ENCODE measurements at regions not wholly inside any gene's neighbourhood (a gene's known extent, or its start where the extent isn't known, plus 50 kb on each side); places are given as distances from the start of the nearest gene placed in this dataset.
"Not testable (repeated sequence)": the region's sequence is repeated elsewhere in the genome, so short reads cannot be mapped to it uniquely, and the experiment has no call there.

DNA sequence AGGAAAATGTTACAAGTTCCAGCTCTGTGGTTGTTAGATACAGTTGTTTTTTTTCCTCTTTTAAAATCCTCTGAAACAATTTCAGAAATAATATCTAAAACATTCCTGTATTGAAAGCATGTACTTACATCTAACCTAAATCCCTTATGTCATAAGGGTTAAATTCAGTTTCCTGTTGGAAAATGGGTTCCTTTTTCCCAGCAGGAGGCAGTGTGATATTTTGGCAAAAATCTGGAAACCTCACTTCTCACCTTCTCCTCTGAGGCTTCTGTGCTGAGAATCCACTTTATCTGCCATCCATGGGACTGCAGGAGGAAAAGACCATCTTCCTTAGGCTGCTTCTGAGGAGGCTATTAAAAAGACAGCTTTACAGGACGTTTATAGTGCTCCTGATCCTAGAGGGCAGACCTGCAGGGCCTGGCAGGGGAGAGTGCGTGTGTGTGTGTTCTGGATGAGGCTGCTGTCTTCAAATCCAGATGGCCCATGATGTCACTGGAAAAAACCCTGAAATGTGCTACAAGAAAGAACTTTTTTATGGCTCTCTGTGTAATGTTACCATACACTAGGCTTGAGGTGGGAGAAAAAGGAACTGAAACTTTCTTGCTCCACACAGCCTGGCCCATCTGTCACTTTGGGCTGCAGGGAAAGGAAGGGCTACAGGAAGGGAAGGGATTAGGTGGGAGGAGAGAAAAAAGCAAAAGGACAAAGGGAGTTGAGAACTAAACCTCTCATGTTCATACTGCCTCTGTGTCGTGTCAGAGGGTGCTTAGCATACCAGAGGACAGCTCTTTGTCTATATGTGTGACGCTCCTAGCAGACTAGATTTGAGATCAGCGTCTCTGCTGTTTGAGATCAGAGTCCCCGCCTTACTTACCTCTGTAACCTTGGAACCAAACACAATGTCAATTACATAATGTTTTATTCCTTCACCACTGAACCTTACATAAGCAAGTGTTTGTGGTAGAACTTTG is 379.2 kb upstream of the SPAG17 start:
- DNase-seq, result no peak

DNA sequence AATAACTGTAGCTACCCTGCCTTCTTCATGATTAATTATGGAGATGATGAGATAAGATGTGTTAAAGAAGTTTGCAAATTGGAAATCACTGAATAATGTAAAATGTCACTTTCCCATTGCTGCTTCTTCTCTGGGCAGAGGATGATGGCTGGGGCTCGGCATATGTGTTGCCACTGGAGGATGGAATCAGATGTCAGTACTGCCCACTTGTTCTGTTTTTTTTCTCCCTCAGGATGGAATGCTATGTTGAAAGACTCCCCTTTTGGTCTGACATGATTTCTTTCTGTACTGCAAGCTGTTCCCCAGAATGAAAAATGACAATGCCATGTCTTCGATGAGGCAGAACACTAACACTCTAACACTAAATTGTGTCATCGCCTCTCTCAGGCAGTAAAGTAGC is 373.9 kb upstream of the SPAG17 start:
- DNase-seq, result no peak

GRCh38 chr1:118556936-118557335 is 371.9 kb upstream of the SPAG17 start:
- DNase-seq, result no peak

DNA sequence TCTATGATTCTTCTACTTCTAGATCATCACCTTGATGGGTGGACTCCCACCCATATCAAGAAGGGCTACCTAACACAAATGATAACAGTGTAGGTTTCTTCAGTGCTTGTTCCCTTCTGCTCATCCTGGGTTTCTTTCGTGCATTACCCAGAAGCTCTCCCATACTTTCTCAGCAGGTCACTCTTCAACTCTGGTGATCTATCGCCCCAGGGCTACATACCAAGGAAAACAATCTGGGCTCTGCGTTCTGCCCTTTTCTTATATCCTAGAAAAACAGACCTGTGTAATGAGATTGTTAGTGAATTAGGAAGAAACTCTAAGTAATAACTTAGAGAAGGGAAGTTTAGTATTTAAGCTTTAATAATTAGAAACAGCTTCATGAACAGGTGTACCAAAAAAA is 370.6 kb upstream of the SPAG17 start:
- DNase-seq, result no peak

GRCh38 chr1:118535901-118536300 is 350.9 kb upstream of the SPAG17 start:
- DNase-seq, result no peak

DNA sequence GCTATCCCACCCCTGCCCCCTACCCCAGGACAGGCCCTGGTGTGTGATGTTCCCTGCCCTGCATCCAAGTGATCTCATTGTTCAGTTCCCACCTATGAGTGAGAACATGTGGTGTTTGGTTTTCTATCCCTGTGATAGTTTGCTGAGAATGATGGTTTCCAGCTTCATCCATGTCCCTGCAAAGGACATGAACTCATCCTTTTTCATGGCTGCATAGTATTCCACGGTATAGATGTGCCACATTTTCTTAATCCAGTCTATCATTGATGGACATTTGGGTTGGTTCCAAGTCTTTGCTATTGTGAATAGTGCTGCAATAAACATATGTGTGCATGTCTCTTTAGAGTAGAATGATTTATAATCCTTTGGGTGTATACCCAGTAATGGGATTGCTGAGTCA is 326.9 kb upstream of the SPAG17 start:
- not testable (repeated sequence) for DNase-seq

DNA sequence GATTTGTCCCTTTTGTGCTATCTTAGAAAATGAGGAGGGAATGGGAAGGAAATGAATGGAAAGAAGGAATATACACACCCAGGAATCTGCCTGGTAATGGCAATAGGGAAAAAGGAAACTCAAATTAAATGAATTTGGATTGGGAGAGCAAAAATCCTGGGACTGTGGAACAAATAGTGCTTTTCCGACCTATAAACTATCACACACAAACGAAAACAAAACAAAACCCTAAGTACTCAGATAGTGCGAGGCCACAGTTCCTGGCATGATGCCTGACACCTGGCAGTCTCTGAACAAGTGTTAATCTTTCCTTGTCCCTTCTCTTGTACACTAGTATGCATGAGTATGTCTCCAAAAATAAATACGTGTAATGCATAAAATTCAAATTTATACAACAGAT is 319.8 kb upstream of the SPAG17 start:
- DNase-seq, result no peak

DNA sequence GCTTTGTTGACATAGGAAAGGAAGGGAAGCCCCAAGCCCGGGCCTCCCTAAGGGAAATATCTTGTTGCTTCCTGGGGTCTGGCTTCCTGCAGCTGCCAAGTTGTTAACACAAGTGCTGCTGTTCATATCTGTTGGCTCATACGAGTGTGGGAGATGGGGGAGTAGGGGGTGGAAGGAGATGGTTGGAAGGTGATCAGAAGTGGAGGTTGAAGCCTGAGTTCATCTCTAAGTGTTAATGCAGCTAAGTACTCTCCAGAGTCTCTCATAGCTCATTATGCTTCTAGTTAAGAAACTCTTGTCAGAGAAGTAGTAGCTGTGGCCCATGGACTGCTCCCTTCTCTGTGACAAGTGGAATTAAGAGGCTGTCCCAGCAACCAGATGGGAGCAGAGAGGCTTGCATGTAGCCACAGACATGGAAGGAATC is 319.2 kb upstream of the SPAG17 start:
- no peak for DNase-seq

- DNase-seq, result no peak
These were observed 318.7 kb upstream of the SPAG17 start for GRCh38 chr1:118503752-118504151.

- DNase-seq, result no peak
These were observed 310.0 kb upstream of the SPAG17 start for GRCh38 chr1:118494998-118495397.

DNA sequence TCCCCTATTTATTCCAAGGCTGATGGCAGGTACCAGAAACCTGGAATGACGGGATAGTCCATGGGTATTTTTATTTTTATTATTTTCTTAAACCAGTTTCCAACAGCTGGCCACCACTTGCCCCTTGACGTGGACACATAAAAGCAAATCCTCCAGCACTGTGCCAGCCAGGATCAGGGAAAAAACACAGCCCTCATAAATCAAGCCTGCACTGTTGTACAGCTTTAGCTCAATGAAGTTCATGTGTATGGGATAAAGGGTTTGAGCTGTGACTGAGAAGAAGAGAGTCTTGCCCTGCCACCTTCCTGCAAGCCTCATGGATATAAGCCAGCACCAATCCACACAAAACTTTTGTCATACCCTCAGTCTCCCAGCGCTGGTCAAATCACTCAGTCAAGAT is 303.8 kb upstream of the SPAG17 start:
- no peak for DNase-seq

GRCh38 chr1:118487932-118488331 is 302.9 kb upstream of the SPAG17 start:
- DNase-seq, result no peak

GRCh38 chr1:118487091-118487490 is 302.1 kb upstream of the SPAG17 start:
- no peak for DNase-seq

DNA sequence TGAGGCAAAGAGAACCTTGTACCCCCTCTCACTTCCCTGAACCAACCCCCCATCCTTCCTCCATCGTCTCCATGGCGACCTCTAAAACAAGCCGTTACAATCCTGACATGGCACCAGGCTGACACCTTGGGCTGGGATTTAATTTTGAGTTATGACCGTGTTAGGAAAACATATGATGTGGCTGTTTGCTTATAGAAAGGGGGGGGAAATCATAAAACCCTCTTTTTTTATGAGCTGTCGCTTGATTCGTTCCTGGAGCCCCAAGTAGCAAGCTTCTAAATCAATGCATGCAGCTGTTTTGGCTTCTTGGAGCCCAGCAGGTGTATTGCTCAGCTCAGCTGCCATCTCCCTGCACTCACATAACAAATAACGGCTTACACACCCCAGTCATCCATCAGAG is 301.2 kb upstream of the SPAG17 start:
- DNase-seq, result no peak

DNA sequence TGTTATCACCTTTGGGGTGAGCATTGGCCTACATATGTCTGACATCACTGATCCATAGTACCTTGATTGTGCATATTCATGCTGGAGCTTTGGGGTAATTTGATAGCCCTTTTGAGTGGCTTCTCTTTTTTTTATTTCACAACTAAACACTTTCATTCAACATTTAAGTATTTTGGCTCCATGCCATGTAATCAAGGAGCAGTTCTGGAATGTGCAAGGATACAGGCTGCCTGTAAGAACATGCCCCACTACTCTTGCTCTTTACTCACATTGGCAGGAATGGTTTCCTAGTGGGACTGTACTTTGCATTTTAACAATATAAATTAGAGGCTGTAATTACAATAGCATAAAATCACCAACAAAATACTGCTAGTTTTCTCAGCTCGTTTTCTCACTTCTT is 300.7 kb upstream of the SPAG17 start:
- no peak for DNase-seq

GRCh38 chr1:118484893-118485292 is 299.9 kb upstream of the SPAG17 start:
- DNase-seq, result no peak

GRCh38 chr1:118483245-118484006 is 298.4 kb upstream of the SPAG17 start:
- DNase-seq, result no peak

DNA sequence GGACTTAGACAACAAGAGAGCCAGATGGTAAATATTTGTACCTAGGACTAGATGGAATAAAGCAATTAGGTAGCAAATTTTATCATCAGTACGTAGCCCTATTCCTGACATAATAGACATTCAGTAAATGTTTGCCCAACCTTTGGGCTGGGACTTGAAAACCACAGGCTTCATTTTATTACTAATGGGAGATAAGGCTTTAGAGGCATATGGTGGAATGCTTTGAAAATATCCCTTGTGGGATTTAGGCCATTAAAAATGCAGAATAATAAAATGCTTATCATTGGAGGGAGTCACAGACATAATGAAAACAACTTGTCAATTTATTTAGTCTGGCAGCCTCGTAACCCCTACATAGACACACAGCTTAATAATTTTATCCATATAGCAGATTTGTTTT is 296.1 kb upstream of the SPAG17 start:
- no peak for DNase-seq

DNA sequence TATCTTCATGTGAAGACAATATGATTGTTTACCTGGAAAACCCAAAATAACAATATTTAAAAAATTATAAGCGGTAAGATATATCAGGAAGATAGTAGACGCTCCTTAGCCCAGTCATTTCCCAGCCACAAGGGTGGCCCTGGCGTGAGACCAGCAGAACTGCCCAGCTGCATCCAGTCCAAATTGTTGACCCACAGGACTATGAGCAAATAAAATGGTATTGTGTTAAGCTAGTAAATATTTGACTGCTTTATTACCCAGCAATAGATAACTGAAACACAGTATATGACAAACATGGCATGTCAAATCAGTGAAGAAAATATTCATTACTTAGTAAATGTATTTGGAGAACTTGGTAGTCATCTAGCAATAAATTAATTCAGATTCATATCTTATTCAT is 294.3 kb upstream of the SPAG17 start:
- no peak for DNase-seq

GRCh38 chr1:118473825-118474224 is 288.8 kb upstream of the SPAG17 start:
- no peak for DNase-seq

DNA sequence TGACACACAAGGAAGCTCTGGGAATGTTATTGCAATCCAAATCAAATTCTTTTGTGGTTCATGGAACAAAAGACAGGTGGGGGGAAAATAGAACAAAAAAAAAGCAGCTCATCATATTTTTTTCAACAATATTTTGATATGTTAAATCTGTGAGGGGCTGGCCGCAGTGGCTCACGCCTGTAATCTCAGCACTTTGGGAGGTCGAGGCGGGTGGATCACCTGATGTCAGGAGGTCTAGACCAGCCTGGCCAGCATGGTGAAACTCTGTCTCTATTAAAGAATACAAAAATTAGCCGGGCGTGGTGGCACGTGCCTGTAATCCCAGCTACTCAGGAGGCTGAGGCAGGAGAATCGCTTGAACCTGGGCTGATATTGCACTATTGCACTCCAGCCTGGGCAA is 279.4 kb upstream of the SPAG17 start:
- DNase-seq, result not testable (repeated sequence)

DNA sequence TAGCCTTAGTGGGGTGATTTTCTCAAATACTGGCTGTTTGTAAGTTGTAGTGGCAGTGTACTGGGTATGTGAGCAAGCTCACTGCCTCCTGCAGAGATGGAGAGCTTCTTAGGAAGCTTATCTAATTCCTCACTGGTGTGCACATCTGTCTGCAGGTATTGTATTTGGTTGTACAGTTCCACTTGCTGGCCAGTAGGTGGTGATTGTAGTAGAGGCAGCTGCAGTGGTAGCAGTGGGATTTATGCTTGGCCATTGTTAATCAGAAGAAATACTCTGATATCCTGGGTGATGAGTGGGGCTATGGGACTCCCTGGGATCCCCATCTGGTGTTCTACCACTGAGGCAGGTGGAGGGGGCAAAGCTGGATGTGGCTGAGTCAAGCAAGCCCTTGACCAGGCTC is 276.1 kb upstream of the SPAG17 start:
- DNase-seq, result no peak

- DNase-seq, result no peak
These were observed 274.8 kb upstream of the SPAG17 start for GRCh38 chr1:118459871-118460270.

- DNase-seq, result not testable (repeated sequence)
These were observed 268.8 kb upstream of the SPAG17 start for GRCh38 chr1:118453856-118454255.

Data from hippocampal formation (tissue), 2 donors.